ENCODE measurements at regions not wholly inside any gene's neighbourhood (a gene's known extent, or its start where the extent isn't known, plus 50 kb on each side); places are given as distances from the start of the nearest gene placed in this dataset.

GRCh38 chr4:138964716-138965426, 50.7 kb upstream of the NOCT start:
- no peaks in the 10 kb centered on the region for H3K27me3 ChIP-seq (ENCODE audit: control insufficient read depth, insufficient read depth, low read length)
- no peaks in the 10 kb centered on the region for H3K36me3 ChIP-seq (ENCODE audit: insufficient read depth, low read length)
- H3K4me3 ChIP-seq (ENCODE audit: low read length), result no peak overlapping the region
- H3K4me1 ChIP-seq (ENCODE audit: control insufficient read depth, insufficient read depth, low read length), result no peaks in the 10 kb centered on the region
- H3K9me3 ChIP-seq (replicated peaks; ENCODE audit: low read length), result no peaks in the 10 kb centered on the region
- H3K9ac ChIP-seq (ENCODE audit: low read depth, low read length), result no peak overlapping the region
- no peak overlapping the region for H3K4me2 ChIP-seq (ENCODE audit: low read length)

DNA sequence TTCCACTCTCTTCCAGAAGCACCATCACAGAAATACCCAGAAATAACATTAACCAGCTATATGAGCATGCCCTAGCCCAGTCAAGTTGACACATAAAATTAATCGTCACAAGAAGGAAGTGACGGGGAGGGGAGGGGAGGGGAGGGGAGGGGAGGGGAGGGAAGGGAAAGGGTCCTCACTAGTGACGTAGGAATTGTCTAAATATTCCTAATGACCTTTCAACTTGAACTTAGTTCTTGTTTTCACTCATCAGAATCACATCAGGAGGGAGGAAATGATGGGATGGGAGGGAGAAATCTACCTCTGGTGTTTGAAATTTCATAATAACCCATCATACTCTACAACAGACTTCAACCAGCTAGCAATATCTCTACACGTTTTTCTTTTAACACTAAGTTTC, 52.2 kb upstream of the NOCT start:
- Histone ChIP-seq H3K9ac (ENCODE audit: low read depth, low read length) (no peak overlapping the region), H3K36me3 (ENCODE audit: insufficient read depth, low read length) (no peaks in the 10 kb centered on the region), H3K4me1 (ENCODE audit: control insufficient read depth, insufficient read depth, low read length) (no peaks in the 10 kb centered on the region), H3K27me3 (ENCODE audit: control insufficient read depth, insufficient read depth, low read length) (no peaks in the 10 kb centered on the region), H3K4me2 (ENCODE audit: low read length) (no peak overlapping the region), H3K4me3 (ENCODE audit: low read length) (no peak overlapping the region), H3K9me3 (replicated peaks; ENCODE audit: low read length) (no peaks in the 10 kb centered on the region)

DNA sequence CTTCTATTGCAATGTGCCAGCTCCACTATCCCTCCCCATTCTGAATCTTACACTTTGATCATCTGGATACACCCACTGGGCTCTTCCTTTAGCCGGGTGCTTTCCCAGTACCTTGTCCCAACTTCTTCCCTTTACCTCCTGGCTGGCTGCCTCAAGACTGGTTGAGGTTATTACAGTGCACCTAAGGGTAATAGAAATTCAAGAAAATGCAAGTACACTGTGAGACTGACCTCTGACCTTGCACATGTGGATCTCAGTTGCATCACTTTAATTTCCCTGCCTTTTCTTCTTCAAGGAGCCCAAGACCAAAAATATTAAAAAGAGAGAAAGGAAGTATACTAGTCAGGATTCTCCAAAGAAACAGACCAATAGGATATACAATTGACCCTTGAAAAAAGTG, 53.9 kb upstream of the NOCT start:
- Histone ChIP-seq H3K9ac (ENCODE audit: low read depth, low read length) (no peak overlapping the region), H3K36me3 (ENCODE audit: insufficient read depth, low read length) (no peaks in the 10 kb centered on the region), H3K9me3 (replicated peaks; ENCODE audit: low read length) (no peaks in the 10 kb centered on the region), H3K27me3 (ENCODE audit: control insufficient read depth, insufficient read depth, low read length) (no peaks in the 10 kb centered on the region), H3K4me1 (ENCODE audit: control insufficient read depth, insufficient read depth, low read length) (no peaks in the 10 kb centered on the region), H3K4me2 (ENCODE audit: low read length) (no peak overlapping the region), H3K4me3 (ENCODE audit: low read length) (no peak overlapping the region)

GRCh38 chr4:138961129-138961528, 54.5 kb upstream of the NOCT start:
- Histone ChIP-seq H3K36me3 (ENCODE audit: insufficient read depth, low read length) (no peaks in the 10 kb centered on the region), H3K4me1 (ENCODE audit: control insufficient read depth, insufficient read depth, low read length) (no peaks in the 10 kb centered on the region), H3K4me2 (ENCODE audit: low read length) (no peak overlapping the region), H3K4me3 (ENCODE audit: low read length) (no peak overlapping the region), H3K27me3 (ENCODE audit: control insufficient read depth, insufficient read depth, low read length) (no peaks in the 10 kb centered on the region), H3K9me3 (replicated peaks; ENCODE audit: low read length) (no peaks in the 10 kb centered on the region), H3K9ac (ENCODE audit: low read depth, low read length) (no peak overlapping the region)

GRCh38 chr4:138960175-138960710, 55.3 kb upstream of the NOCT start:
- H3K27me3 ChIP-seq (ENCODE audit: control insufficient read depth, insufficient read depth, low read length), result no peaks in the 10 kb centered on the region
- H3K4me3 ChIP-seq (ENCODE audit: low read length), result no peak overlapping the region
- H3K4me1 ChIP-seq (ENCODE audit: control insufficient read depth, insufficient read depth, low read length), result no peaks in the 10 kb centered on the region
- no peak overlapping the region for H3K9ac ChIP-seq (ENCODE audit: low read depth, low read length)
- no peaks in the 10 kb centered on the region for H3K36me3 ChIP-seq (ENCODE audit: insufficient read depth, low read length)
- no peaks in the 10 kb centered on the region for H3K9me3 ChIP-seq (replicated peaks; ENCODE audit: low read length)
- H3K4me2 ChIP-seq (ENCODE audit: low read length), result no peak overlapping the region

DNA sequence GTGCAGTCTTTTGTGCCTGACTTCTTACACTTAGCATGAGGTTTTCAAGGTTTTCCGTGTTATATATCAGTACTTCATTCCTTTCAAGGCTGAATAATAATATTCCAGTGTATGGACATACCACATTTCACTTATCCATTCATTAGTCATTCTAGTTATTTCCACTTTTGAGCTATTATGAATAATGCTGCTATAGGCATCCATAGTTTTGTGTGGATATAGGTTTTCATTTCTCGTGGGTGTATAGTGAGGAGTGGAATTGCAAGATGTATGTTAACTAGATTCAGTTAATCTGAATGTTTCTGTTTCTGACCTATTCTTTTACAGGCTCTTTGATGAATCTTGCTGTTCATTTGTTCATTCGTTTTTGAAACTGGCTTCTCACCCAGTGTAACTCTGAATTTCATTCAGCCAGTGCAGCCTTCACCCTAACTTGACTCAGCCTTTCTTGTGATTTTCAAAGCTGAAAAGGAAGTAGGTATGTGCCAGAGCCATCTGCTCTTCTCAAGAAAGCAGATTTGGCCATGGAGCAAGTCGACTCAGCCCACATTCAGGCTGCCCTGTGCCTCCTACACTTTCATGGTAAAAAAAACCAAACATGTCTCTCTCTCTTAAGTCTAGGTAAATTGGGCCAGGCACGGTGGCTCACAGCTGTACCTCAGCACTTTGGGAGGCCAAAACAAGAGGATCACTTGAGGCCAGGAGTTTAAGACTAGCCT, 56.3 kb upstream of the NOCT start:
- peaks cover 4% of the 10 kb centered on the region for H3K4me1 ChIP-seq (ENCODE audit: control insufficient read depth, insufficient read depth, low read length)
- H3K9me3 ChIP-seq (replicated peaks; ENCODE audit: low read length), result no peaks in the 10 kb centered on the region
- no peaks in the 10 kb centered on the region for H3K36me3 ChIP-seq (ENCODE audit: insufficient read depth, low read length)
- H3K27me3 ChIP-seq (ENCODE audit: control insufficient read depth, insufficient read depth, low read length), result no peaks in the 10 kb centered on the region
- no peak overlapping the region for H3K4me2 ChIP-seq (ENCODE audit: low read length)
- no peak overlapping the region for H3K9ac ChIP-seq (ENCODE audit: low read depth, low read length)
- H3K4me3 ChIP-seq (ENCODE audit: low read length), result no peak overlapping the region

- H3K9ac ChIP-seq (ENCODE audit: low read depth, low read length), result no peak overlapping the region
- H3K4me1 ChIP-seq (ENCODE audit: control insufficient read depth, insufficient read depth, low read length), result peaks cover 9% of the 10 kb centered on the region
- no peaks in the 10 kb centered on the region for H3K9me3 ChIP-seq (replicated peaks; ENCODE audit: low read length)
- no peaks in the 10 kb centered on the region for H3K27me3 ChIP-seq (ENCODE audit: control insufficient read depth, insufficient read depth, low read length)
- no peak overlapping the region for H3K4me3 ChIP-seq (ENCODE audit: low read length)
- H3K36me3 ChIP-seq (ENCODE audit: insufficient read depth, low read length), result no peaks in the 10 kb centered on the region
- no peak overlapping the region for H3K4me2 ChIP-seq (ENCODE audit: low read length)
Measured at GRCh38 chr4:138958519-138958918, 57.1 kb upstream of the NOCT start.

GRCh38 chr4:138957302-138957701, 58.3 kb upstream of the NOCT start:
- Histone ChIP-seq H3K27me3 (ENCODE audit: control insufficient read depth, insufficient read depth, low read length) (no peaks in the 10 kb centered on the region), H3K9ac (ENCODE audit: low read depth, low read length) (no peak overlapping the region), H3K4me1 (ENCODE audit: control insufficient read depth, insufficient read depth, low read length) (peaks cover 13% of the 10 kb centered on the region), H3K4me3 (ENCODE audit: low read length) (no peak overlapping the region), H3K9me3 (replicated peaks; ENCODE audit: low read length) (no peaks in the 10 kb centered on the region), H3K4me2 (ENCODE audit: low read length) (no peak overlapping the region), H3K36me3 (ENCODE audit: insufficient read depth, low read length) (no peaks in the 10 kb centered on the region)

GRCh38 chr4:138954428-138954827, 61.2 kb upstream of the NOCT start:
- peak overlapping the region; percentile 7 for H3K4me2 ChIP-seq (ENCODE audit: low read length)
- peak overlapping the region; percentile 33 for H3K9ac ChIP-seq (ENCODE audit: low read depth, low read length)
- peaks cover 13% of the 10 kb centered on the region for H3K4me1 ChIP-seq (ENCODE audit: control insufficient read depth, insufficient read depth, low read length)
- H3K27me3 ChIP-seq (ENCODE audit: control insufficient read depth, insufficient read depth, low read length), result no peaks in the 10 kb centered on the region
- no peaks in the 10 kb centered on the region for H3K9me3 ChIP-seq (replicated peaks; ENCODE audit: low read length)
- no peak overlapping the region for H3K4me3 ChIP-seq (ENCODE audit: low read length)
- H3K36me3 ChIP-seq (ENCODE audit: insufficient read depth, low read length), result no peaks in the 10 kb centered on the region

GRCh38 chr4:138953961-138954371, 61.6 kb upstream of the NOCT start:
- Histone ChIP-seq H3K9ac (ENCODE audit: low read depth, low read length) (peak overlapping the region; percentile 33), H3K4me3 (ENCODE audit: low read length) (no peak overlapping the region), H3K4me1 (ENCODE audit: control insufficient read depth, insufficient read depth, low read length) (peaks cover 13% of the 10 kb centered on the region), H3K27me3 (ENCODE audit: control insufficient read depth, insufficient read depth, low read length) (no peaks in the 10 kb centered on the region), H3K36me3 (ENCODE audit: insufficient read depth, low read length) (no peaks in the 10 kb centered on the region), H3K9me3 (replicated peaks; ENCODE audit: low read length) (no peaks in the 10 kb centered on the region), H3K4me2 (ENCODE audit: low read length) (peak overlapping the region; percentile 7)

DNA sequence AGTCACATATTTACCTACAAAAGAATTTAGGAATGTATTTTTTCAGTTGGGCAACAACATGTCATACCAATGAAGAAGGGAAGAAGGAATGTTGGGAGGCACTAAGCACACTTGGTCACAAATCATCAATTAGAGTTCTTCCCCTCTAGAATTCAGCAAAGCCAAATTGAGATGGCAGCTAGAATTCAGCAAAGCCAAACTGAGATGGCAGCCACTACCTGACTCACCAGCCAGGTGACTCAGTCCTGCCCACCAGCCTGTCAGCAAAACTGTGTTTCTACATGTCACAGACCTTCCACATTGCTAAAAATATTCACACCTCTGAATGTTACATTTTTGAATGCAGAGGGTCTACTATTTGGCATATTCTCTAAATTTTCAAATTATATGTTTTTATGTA, 63.2 kb upstream of the NOCT start:
- Histone ChIP-seq H3K9me3 (replicated peaks; ENCODE audit: low read length) (no peaks in the 10 kb centered on the region), H3K9ac (ENCODE audit: low read depth, low read length) (no peak overlapping the region), H3K36me3 (ENCODE audit: insufficient read depth, low read length) (no peaks in the 10 kb centered on the region), H3K4me1 (ENCODE audit: control insufficient read depth, insufficient read depth, low read length) (peaks cover 13% of the 10 kb centered on the region), H3K4me2 (ENCODE audit: low read length) (no peak overlapping the region), H3K27me3 (ENCODE audit: control insufficient read depth, insufficient read depth, low read length) (no peaks in the 10 kb centered on the region), H3K4me3 (ENCODE audit: low read length) (no peak overlapping the region)

DNA sequence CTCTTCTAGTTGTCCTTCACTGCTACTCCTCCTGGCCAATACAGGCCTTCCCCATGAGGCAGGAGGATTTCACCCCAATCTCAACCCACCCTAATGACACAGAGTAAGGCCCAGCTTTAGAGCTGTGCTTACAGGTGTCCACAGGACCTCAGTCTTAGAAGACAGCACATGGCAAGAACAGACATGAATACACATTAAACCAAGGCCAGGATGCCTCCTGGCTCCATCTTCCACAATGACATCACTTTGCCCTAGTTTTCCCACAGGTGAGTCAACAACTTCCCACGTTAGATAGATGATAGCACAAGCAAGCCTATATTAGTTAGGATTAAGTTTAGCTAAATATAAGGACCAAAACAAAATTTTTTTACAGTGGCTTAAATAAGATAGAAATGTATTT, 63.8 kb upstream of the NOCT start:
- no peaks in the 10 kb centered on the region for H3K9me3 ChIP-seq (replicated peaks; ENCODE audit: low read length)

More for the DNA sequence above, 63.8 kb upstream of the NOCT start:
- Histone ChIP-seq H3K27me3 (ENCODE audit: control insufficient read depth, insufficient read depth, low read length) (no peaks in the 10 kb centered on the region), H3K9ac (ENCODE audit: low read depth, low read length) (no peak overlapping the region), H3K4me2 (ENCODE audit: low read length) (no peak overlapping the region), H3K36me3 (ENCODE audit: insufficient read depth, low read length) (no peaks in the 10 kb centered on the region), H3K4me1 (ENCODE audit: control insufficient read depth, insufficient read depth, low read length) (peaks cover 13% of the 10 kb centered on the region), H3K4me3 (ENCODE audit: low read length) (no peak overlapping the region)
